Activated CD8-positive, alpha-beta memory T cell treated with anti-CD3 and anti-CD28 coated beads, Interleukin-2, amount 50 U/mL, for 1 hour (primary cell): ENCODE measurements at regions not wholly inside any gene's neighbourhood (a gene's known extent, or its start where the extent isn't known, plus 50 kb on each side); places are given as distances from the start of the nearest gene placed in this dataset.

ENCODE experiments used
- DNase-seq: peaks from one replicate; pipeline ENCODE4 v3.0.0-alpha.2; 2020; ENCODE audit errors: extremely low read depth

DNA sequence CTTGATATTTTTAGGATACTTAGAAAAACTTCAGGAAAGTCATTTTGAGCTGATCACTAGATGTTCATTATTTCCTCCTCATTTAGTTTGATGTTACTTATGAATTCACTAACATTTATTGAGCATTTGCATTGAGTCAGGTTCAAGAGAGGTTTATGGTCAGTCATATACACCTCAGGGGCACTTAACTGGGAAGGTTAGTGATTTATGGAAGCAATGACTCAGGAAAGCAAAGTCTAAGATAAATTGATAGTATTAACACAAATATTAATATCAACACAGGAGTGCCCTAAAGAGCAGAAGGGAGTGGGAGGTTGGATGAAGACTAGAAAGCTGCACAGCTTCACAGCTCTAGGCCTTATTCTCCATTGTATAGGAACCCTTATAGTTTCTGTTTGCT is 177.0 kb upstream of the TNFAIP3 start:
- no peak for DNase-seq

DNA sequence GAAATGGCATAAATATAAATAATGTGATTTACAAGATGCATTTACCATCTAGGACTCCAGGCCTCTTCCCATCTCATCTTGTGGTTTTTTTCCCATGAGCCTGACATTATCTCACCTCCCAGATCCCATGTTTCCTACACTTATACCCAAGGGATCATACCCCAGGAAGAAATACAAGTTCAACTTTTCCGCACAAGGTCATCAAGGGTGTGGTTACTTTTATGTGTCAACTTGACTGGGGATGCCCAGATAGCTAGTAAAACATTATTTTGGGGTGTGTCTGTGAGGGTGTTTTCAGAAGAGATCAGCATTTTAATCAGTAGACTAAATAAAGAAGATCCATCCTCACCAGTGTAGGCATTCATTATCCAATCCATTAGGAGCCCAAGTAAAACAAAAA is 176.3 kb upstream of the TNFAIP3 start:
- no peak for DNase-seq

DNA sequence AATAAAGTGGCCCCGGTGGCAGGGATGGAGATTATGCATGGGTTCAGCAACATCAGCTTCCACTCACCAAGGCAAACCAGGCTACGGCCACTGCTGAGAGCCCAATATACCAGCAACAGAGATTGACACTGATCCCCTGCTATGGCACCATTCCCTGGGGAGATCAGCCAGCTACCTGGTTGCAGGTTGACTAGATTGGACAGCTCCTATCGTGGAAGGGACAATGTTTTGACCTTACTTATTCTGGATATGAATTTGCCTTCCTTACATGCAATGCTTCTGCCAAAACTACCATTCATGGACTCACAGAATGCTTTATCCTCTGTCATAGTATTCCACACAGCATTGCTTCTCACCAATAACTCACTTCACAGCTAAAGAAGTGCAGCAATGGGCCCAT is 174.8 kb upstream of the TNFAIP3 start:
- no peak for DNase-seq

DNA sequence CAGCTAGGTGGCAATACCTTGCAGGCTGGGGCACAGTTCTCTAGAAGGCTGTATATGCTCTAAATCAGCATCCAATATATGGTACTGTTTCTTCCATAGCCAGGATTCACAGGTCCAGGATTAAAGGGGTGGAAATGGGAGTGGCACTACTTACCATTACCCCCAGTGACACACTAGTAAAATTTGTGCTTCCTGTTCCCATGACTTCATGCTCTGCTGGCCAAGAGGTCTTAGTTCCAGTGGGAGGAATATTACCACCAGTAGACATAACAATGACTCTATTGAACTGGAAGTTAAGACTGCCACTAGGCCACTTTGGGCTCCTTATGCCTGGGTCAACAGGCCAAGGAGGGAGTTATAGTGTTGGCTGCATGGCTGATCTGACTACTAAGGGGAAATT is 174.3 kb upstream of the TNFAIP3 start:
- DNase-seq = no peak

DNA sequence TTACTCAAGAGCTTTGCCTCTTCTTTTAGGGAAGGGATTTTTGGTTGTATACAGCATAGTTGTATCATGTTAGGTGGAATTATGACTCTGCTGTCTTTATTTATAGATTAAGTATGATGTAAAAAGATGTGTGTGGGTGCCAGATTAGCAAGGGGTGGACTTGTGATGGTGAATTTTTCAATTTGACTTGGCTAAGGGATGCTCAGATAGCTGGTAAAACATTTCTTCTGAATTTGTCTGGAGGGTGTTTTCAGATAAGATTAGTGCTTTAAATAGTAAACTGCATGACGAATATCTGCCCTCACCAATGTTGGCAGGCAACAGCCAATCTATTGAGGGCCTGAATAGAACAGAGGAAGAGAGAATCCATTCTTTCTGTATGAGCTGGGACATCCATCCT is 173.3 kb upstream of the TNFAIP3 start:
- DNase-seq = no peak

DNA sequence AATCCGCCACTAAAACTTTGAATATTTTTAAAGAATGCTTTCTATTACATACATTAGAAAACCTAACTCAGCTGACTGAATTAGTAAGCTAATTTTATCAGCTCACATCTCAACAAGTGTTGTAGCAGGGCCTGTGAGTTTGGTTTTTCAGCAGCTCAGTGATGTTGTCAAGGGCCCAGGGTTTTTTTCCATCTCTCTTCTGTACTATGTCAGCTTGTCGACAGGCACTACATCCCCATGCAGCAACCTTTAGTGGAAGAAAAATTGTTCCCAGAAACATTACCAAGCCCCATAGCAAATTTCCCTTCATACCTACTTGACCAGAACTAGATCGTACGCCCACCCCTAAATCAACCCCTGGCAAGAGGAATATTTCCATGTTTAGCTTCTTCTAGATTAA is 170.3 kb upstream of the TNFAIP3 start:
- DNase-seq = no peak

DNA sequence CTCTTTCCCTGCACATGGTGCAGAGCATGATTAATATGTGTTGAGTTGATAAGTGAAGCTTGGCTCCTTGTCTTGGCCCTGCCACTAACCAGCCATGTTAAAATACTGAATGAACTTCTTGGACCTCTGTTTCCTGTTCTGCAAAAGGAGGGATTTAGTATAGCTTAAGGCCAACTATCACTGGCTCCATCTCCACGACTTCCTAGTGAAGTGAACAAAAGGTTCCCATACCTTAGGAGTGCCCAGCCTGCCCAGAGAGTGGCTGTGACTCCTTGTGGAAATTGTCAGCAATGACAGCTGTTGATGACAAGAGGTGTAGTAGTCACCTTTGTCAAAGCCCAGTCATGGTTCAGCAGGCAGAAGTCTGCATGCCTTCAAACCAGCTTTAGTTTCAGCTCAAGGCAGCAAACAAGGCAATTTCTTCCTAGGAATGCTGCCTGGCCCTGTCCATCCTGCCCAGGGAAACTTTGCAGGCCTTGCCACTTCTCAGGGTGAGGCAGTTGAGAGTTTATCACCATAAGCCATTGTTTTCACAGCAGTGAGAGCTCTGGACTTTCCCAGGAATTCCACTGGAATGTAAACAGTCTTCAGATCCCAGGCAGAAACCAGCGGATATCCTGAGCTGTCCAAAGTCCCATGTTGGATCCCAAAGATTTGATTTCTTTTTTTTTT is 169.7 kb upstream of the TNFAIP3 start:
- DNase-seq = no peak

DNA sequence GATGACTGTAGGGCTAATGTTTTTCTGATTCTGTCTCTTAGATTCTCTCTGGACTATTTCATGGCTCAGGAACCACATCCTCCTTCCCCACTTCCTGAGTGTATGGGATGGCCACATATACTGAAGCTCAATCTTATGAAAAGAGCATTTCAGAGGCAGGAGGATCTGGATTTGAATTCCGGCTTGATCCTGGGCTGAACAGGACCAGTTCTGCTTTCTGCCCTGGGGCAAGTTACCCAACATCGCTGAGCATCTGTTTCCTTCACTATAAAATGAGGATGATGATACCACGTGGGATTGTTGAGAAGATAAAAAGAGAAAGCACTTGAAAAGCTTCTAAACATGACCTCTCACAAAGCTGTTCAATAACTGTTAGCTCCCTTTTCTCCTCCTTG is 168.4 kb upstream of the TNFAIP3 start:
- no peak for DNase-seq

DNA sequence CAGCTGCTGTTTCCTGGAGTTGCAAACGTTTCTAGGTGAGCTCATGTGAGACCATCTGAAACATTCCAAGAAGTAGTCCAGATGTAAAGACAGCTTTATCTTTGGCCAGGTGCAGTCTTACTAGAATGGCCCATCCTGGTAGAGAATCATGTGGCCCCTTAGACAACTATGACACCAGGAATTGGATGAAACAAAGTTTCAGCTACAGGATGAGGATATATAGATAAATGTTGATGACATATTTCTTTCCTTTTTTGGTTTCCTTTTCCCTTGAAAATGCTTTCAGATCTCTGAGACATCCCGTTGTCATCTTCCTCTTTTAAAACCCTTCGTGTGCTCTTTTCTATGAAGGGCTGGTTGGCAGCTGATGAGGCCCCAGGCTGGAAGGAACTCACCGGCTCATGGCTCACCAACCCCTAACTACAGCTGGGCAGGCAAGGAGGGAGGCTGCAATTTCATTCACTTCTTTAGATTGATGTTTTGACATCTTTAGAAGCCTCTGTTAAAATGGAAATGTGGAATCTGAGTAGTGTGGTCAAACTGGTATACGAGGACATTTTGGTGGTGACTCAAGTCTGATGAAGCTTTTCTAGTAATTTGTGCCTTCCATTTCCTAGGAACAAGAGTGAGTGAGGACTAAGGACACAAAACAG is 167.9 kb upstream of the TNFAIP3 start:
- no peak for DNase-seq

DNA sequence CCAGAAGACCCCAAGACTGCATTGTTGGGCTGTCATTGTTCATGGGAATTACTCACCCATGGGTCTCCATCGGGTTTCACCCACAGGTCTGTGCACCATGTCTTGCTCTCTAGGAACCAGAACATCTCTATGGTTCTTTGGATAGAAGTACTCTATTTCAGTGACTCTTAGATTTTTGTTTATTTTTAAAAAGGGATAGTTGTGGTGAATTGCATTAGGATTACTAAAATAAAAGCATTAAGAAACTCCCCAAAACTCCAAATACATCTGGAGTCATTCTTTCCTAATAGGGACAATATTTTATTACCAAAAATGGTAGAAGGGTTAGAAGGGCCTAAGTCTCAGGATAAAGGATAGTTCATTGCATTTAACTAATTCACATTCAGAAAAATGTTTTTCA is 166.9 kb upstream of the TNFAIP3 start:
- DNase-seq = no peak

DNA sequence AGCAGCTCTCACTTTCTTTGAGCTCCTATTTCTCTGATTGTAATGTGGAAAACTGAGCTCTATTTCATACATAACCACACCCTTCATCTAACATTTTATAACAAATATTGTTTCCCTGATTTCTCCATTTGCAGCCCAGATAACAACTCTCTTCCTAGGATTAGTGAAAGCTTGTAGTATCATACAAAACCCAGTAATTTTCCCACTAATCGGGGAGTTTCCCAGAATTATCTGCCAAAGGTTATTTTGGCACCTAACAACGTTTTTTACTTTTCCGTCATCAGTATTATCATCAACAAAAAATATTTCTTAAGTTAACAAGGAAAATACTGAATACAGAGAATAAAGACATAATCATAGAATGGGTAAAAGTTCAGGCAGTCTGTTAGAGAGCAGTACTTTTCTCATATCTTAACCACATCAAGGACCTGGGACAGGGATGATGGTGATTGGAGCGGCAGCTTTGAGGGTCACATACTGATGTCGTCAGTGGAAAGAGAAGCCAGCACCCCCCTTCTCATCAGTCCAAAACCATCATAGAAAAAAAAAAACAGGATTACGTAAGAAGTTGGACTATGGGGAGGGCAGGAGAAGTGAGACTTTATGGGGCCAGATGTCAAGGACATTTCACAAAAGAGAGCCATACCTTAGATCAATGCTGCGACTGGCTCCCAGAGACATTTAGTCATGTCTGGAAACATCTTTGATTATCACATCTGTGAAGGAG is 166.1 kb upstream of the TNFAIP3 start:
- no peak for DNase-seq

DNA sequence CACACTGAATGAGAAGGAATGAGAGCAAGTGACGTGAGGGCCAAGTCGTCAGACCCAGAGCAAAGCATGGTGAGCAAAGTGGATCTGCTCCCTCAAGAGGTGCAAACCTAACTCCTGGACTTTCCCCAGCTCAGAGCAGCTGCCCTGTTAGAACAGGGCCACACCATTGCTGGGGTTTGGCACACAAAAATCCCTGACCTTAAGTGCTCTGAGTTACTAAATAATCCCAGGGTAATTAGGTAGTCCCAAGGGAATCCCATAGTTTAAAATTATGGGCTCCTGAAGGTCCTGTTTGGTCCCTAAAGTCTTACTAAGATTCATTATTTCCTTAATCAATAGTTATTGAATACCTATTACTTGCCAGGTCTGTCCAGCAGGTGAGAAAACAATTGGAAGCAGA is 165.1 kb upstream of the TNFAIP3 start:
- DNase-seq = no peak

DNA sequence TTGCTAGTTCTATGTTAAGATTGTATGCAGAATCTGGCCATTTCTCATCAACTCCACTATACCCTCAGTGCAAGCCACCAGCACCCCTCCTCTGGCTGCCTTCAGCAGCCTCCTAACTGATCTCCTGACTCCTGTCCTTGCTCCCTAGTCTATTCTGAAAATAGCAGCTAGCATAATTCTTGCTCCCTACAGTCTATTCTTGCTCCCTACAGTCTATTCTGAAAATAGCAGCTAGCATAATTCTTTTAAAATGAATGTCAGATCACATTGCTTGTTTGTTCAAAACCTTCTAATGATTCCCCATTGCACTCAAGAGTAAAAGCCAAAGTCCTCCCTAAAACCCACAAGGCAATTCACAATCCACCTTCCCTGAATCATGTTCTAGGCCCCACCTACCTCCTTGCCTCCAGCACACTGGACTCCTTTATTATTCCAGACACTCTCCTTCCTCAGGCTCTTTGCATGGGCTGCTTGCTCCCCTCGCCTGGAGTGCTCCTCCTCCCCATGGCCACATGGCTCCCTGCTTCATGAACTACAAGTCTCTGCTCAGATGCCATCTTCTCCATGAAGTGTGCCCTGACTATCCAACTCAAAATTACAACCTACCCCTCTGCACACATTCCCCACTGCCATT is 164.2 kb upstream of the TNFAIP3 start:
- DNase-seq = no peak

DNA sequence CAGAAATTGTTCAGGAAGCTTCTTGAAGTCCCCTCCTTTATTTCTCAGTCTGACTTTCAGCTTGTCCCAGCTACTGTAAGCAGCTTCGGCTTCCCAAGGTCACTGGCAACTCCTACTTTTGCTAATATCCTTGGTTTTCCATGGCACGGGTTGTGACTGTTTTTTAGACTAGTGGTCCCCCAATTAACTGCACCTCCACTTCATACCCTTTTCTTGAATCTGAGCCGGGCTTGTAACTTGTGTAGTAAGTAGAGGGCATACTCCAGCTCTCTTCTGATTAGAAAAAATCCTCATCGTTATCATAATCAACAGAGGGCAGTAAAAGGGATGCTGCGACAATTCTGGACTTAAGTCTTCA is 162.3 kb upstream of the TNFAIP3 start:
- no peak for DNase-seq

DNA sequence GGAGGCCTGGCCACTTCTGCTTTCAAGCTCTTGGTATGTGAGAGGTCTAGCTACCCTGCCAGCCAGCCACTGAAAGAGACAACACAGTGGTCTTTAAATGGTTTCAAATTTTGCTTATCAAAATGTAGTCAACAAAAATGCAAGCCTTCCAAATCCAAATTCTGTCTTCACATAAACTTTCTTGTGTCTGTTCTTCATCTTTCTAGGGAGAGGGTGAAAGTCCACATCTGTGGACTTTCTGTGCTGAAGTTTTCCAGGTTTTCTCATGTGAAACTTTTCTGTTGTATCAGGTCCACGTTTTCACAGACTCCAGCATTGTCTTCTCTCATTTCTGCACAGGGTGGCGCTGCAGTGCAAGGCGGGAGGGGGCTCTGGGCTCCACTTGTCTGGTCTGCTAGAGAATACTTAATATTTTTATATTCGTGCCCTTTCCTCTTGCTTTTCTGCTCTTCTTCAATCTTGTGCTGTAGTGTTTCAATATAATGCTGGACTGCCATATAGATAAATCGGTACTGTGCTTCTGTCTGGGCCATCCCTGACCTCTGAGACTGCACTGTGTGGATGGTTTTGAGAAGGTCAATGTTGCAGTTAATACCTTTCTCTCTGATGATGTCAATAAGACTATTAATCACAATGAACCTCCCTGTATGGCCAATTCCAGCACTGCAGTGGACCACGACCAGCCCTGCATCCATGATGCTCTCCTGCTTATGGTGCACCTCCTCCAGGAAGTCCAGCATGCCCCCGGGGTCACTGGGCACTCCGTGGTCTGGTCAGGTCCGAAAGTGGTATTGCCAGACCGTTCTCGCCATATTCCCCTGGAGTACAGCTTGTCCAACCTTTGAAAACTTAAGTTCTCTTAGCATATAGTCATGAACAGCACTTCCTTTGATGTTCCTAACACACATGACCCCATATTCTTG is 161.6 kb upstream of the TNFAIP3 start:
- DNase-seq = peak; percentile 34

DNA sequence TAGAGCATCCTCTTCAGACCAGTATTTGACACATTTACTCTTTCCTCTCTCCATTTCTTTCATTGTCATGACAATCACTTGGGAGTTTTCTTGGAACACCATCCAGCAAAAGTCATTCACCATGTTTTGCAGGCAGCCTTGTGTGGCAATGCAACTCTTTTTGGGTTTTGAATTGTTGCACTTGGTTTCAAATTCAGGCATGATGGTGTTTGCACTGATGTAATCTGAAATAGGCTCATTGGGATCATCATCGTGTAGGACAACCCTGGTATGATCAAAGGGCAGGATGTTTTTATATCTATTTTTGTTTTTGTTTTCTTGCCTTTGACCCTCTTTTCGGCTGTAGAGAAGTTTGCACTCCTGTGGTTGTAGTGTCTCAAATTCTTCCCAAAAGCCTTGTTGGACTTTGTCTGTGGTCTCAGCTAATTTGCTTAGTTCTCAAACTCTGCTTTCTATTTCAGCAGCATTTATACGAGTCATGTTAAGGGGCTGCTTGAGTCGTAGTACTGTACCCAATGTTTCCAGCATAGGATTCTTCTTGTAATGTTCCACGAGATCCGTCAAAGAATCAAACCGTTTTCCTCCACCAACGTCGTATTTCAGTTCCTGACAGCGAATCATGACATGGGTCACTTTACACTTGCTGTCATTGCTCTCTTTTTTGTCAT is 160.8 kb upstream of the TNFAIP3 start:
- no peak for DNase-seq

DNA sequence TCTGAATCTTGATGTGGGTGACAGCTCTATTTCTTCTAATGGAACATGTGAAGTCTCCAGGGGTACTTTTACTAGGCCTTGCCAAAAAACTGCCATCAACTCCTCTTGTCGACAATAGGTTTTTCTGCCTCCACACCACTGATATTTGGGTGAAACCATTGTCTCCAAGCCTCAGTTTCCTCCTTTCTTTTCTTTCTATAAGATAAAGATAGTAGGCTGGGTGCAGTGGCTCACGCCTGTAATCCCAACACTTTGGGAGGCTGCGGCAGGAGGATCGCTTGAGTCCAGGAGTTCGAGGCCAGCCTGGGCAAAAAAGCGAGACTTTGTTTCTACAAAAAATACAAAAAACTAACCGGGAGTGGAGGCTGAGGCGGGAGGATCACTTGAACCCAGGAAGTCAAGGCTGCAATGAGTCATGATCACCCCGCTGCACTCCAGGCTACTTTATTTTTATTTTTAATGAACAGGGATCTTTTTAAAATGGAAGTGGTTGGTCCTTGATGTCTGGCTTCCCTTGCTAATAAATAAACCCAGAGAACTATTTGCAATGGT is 159.9 kb upstream of the TNFAIP3 start:
- no peak for DNase-seq

DNA sequence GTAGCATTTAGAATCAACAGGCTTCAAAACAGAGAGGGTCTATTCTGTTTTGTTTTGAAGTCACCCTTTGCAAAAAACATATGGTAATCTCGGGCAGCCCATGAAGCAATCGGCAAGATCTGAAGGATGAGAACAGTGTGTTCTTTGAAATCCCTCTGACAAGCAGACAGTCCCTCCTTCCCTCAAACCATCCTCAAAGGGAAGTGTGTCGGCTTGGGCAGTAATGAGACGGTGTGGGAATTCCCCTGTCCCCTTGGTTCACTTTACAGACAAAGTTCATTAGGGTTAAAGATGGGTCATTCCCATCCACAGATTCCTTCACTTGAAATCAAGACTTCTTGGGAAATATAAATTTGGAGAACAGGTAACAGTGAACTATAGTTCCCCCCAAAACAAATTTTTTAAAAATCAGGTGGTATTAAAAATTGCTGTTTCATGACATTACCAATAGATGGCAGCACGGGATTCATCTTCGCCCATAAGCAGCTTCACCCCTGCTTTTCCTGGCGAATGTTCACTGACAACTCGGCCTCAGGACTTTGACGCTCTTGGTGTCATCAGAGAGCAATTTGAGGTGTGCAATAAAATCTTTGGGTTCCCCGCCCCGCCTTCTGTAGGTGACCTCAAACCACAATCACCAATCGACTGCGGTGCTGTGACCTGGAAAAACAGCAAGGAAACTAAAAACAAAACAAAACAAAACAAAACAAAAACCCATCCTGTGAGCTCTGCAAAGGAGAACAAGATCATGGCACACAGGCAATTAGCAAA is 159.3 kb upstream of the TNFAIP3 start:
- peak; percentile 91 for DNase-seq

DNA sequence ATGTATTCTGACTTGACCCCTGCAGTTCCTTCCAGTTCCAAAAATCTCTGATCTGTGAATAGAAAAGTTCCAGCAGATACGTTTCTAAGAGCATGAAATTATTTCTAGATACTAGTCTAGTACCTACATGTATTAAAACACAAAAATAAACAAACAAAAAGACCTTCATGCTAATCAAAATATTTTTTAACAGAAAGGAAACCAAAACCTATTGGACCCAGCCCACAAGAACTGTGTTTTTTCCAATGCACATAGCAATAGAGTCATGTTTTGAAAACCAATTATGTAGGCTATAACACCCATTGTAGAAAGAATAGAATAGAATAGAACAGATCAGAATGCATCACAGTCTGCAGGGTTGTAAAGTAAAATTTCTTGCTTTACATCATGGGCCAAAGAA is 158.6 kb upstream of the TNFAIP3 start:
- DNase-seq = no peak
